Keratinocyte (primary cell): ENCODE measurements at regions not wholly inside any gene's neighbourhood (a gene's known extent, or its start where the extent isn't known, plus 50 kb on each side); places are given as distances from the start of the nearest gene placed in this dataset.

Source experiments
- DNase-seq: peaks from one replicate; pipeline ENCODE4 v3.0.0-alpha.2; 2011; ENCODE audit warnings: low read depth, missing footprints, low spot score
- FAIRE-seq: peaks from 2 replicates; lab custom pipeline; 2011; peaks lifted over from hg19 to GRCh38; lab: Jason Lieb, UNC
- H2AFZ ChIP-seq: 2 replicates; pipeline ENCODE4 v1.6.0; 2012; ENCODE audit warnings: low read length, control low read depth, inconsistent platforms; ENCODE audit not compliant: control insufficient read depth
- H3K27ac ChIP-seq: 2 replicates; pipeline ENCODE4 v1.5.1; 2011; ENCODE audit warnings: low read length; ENCODE audit not compliant: control insufficient read depth, insufficient read depth
- H3K27me3 ChIP-seq: 3 replicates; pipeline ENCODE4 v1.6.0; 2011; ENCODE audit warnings: low read length; ENCODE audit not compliant: control insufficient read depth, insufficient read depth; ENCODE audit errors: extremely low read depth
- H3K36me3 ChIP-seq, 2 experiments: 2 replicates in 1 of 2; 3 replicates in 1 of 2; pipeline ENCODE4 v1.5.1; 2011; ENCODE audit warnings: low read length in 2 of 2, mild to moderate bottlenecking in 1 of 2; ENCODE audit not compliant: control insufficient read depth in 2 of 2, insufficient read depth in 2 of 2; ENCODE audit errors: extremely low read depth in 1 of 2
- H3K4me1 ChIP-seq: 3 replicates; pipeline ENCODE4 v1.5.1; 2011; ENCODE audit warnings: low read length; ENCODE audit not compliant: control insufficient read depth, insufficient read depth; ENCODE audit errors: extremely low read depth
- H3K4me2 ChIP-seq: 3 replicates; pipeline ENCODE4 v1.6.0; 2011; ENCODE audit warnings: low read depth, low read length; ENCODE audit not compliant: control insufficient read depth, insufficient read depth; ENCODE audit errors: extremely low read depth
- H3K4me3 ChIP-seq, 3 experiments: fragments of 200-600 bp in 1 of 3; sonication (generic) in 1 of 3; 2 replicates in 2 of 3; 3 replicates in 1 of 3; pipeline ENCODE4 v1.5.1; 2011 to 2016; ENCODE audit warnings: low read length in 3 of 3, mild to moderate bottlenecking in 3 of 3, control low read depth in 2 of 3, inconsistent platforms in 1 of 3, low read depth in 1 of 3, mixed read lengths in 1 of 3, mixed run types in 1 of 3, moderate library complexity in 1 of 3; ENCODE audit not compliant: control insufficient read depth in 2 of 3, insufficient read depth in 2 of 3; ENCODE audit errors: extremely low read depth in 1 of 3
- H3K79me2 ChIP-seq: 2 replicates; pipeline ENCODE4 v1.6.0; 2012; ENCODE audit warnings: low read length; ENCODE audit not compliant: control insufficient read depth, insufficient read depth
- H3K9ac ChIP-seq: 3 replicates; pipeline ENCODE4 v1.6.0; 2011; ENCODE audit warnings: low read length; ENCODE audit not compliant: control insufficient read depth, insufficient read depth; ENCODE audit errors: extremely low read depth
- H3K9me1 ChIP-seq: 3 replicates; pipeline ENCODE4 v1.6.0; 2011; ENCODE audit warnings: low read length; ENCODE audit not compliant: control insufficient read depth, insufficient read depth; ENCODE audit errors: extremely low read depth
- H3K9me3 ChIP-seq: 2 replicates; pipeline ENCODE4 v1.5.1; 2012; ENCODE audit warnings: low read depth, low read length; ENCODE audit not compliant: control insufficient read depth
- H4K20me1 ChIP-seq: 3 replicates; pipeline ENCODE4 v1.6.0; 2011; ENCODE audit warnings: low read length; ENCODE audit not compliant: control insufficient read depth, insufficient read depth; ENCODE audit errors: extremely low read depth
- EZH2 ChIP-seq: IDR thresholded peaks from one replicate; pipeline ENCODE4 v1.6.1; 2012; ENCODE audit warnings: inconsistent platforms, mild to moderate bottlenecking, low read length, moderate library complexity
- dilution Hi-C: fragments of 300-500 bp; cut with MboI; formaldehyde crosslinking; loops from one replicate; pipeline ENCODE4 v1.7.0; 2020; ENCODE audit warnings: low sequenced_read_pairs; ENCODE audit not compliant: extremely low pct_ligation_motif_present
- TF ChIP-seq, protein P1 (sequence below), 3 experiments: IDR thresholded peaks in 1 of 3; conservative IDR thresholded peaks in 1 of 3; optimal IDR thresholded peaks in 1 of 3; 2 replicates in 2 of 3; 3 replicates in 1 of 3; pipeline versions ENCODE3 to v1.5.1; 2011; ENCODE audit warnings: low read length in 3 of 3, mild to moderate bottlenecking in 3 of 3, moderate library complexity in 2 of 3, control low read depth in 1 of 3, inconsistent platforms in 1 of 3; ENCODE audit not compliant: insufficient read depth in 2 of 3; ENCODE audit errors: extremely low read depth in 1 of 3

DNA sequence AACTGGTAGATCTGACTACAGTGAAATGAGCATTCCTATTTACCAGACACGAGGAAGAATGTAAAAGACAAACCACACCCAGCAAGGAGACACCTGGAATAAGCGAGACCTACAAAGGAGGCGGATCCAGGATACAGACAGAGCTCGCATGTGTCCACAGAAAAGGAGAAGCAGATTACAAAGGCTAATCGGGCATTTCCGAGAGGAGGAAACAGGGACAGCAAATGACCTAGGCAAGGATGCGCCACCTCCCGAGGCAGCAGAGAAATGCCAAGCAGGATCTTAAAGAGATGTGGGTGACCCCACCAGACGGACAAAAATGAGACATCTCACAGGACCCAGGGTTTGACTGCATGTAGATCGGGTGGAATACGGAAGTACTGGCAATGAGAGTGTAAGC is 63.2 kb upstream of the IQSEC1 start:
- Histone ChIP-seq H3K79me2 (no peaks in the 10 kb centered on the region), H3K9me3 (no peaks in the 10 kb centered on the region), H3K9ac (no peak overlapping the region), H2AFZ (no peak overlapping the region), H3K4me2 (no peak overlapping the region), H3K27ac (no peak overlapping the region), H4K20me1 (no peaks in the 10 kb centered on the region), H3K36me3 (no peaks in the 10 kb centered on the region), H3K9me1 (no peaks in the 10 kb centered on the region), H3K4me1 (no peaks in the 10 kb centered on the region), H3K27me3 (peaks cover 10% of the 10 kb centered on the region), H3K4me3 (no peak overlapping the region)
- TF ChIP-seq, protein P1, sequence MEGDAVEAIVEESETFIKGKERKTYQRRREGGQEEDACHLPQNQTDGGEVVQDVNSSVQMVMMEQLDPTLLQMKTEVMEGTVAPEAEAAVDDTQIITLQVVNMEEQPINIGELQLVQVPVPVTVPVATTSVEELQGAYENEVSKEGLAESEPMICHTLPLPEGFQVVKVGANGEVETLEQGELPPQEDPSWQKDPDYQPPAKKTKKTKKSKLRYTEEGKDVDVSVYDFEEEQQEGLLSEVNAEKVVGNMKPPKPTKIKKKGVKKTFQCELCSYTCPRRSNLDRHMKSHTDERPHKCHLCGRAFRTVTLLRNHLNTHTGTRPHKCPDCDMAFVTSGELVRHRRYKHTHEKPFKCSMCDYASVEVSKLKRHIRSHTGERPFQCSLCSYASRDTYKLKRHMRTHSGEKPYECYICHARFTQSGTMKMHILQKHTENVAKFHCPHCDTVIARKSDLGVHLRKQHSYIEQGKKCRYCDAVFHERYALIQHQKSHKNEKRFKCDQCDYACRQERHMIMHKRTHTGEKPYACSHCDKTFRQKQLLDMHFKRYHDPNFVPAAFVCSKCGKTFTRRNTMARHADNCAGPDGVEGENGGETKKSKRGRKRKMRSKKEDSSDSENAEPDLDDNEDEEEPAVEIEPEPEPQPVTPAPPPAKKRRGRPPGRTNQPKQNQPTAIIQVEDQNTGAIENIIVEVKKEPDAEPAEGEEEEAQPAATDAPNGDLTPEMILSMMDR (optimal IDR thresholded peaks at IDR 0.05 in 1 of 3, IDR thresholded peaks at IDR 0.05 in 1 of 3, conservative IDR thresholded peaks at IDR 0.05 in 1 of 3; ENCODE audit: extremely low read depth in 1 of 3, insufficient read depth in 2 of 3, low read length in 3 of 3) = no peak
- no peak for TF ChIP-seq EZH2
- DNase-seq = no peak
- FAIRE-seq = no peak
- dilution Hi-C loops = no loop called here

DNA sequence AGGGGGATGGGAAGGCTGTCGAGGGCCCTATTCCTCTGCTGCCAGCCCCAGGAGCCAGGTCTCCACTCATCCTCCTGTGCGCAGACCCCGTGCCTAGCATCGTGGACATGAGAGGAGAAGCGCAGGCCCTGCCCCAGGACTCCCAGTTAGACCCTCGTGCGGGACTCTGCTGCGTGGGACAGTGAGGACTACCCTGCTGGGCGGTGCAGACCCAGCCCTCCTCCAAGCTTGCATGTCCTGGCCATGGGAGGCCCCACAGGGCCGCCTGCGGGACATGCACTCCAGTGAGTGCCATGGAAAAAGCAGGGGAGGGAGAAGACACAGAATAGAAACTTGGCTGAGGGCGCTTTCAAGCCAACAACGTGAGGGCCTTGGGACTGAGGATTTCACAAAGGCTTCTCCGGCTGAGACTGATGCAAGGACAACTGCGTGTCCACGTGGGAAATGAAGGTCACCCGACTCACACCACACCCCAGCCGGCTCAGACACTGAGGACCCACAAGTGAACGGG is 62.6 kb upstream of the IQSEC1 start:
- Histone ChIP-seq H3K4me3 (no peak overlapping the region), H3K9me3 (no peaks in the 10 kb centered on the region), H3K27me3 (peaks cover 10% of the 10 kb centered on the region), H3K4me1 (no peaks in the 10 kb centered on the region), H3K4me2 (no peak overlapping the region), H3K9ac (no peak overlapping the region), H3K9me1 (no peaks in the 10 kb centered on the region), H2AFZ (no peak overlapping the region), H3K79me2 (no peaks in the 10 kb centered on the region), H3K36me3 (no peaks in the 10 kb centered on the region), H3K27ac (no peak overlapping the region), H4K20me1 (no peaks in the 10 kb centered on the region)
- dilution Hi-C loops = no loop called here
- FAIRE-seq (no peak), DNase-seq (no peak)
- TF ChIP-seq EZH2 = no peak
- TF ChIP-seq, protein P1 (optimal IDR thresholded peaks at IDR 0.05 in 1 of 3, IDR thresholded peaks at IDR 0.05 in 1 of 3, conservative IDR thresholded peaks at IDR 0.05 in 1 of 3; ENCODE audit: extremely low read depth in 1 of 3, insufficient read depth in 2 of 3, low read length in 3 of 3) = no peak
